ENCODE measurements at regions not wholly inside any gene's neighbourhood (a gene's known extent, or its start where the extent isn't known, plus 50 kb on each side); places are given as distances from the start of the nearest gene placed in this dataset.
A peak's percentile ranks its signal among the peaks of the same experiment; 100 is the strongest.

GRCh38 chr15:66615846-66616245, 50.0 kb upstream of the LCTL start:
- no peak for FAIRE-seq

GRCh38 chr15:66617137-66618090, 51.6 kb upstream of the LCTL start:
- no peak for FAIRE-seq

GRCh38 chr15:66619152-66619903, 53.5 kb upstream of the LCTL start:
- FAIRE-seq, result peak; percentile 88

- FAIRE-seq, result no peak
Measured at GRCh38 chr15:66620341-66620740, 54.5 kb upstream of the LCTL start.

- no peak for FAIRE-seq
Measured at GRCh38 chr15:66620744-66621344, 55.0 kb upstream of the LCTL start.

GRCh38 chr15:66621491-66622467, 56.0 kb upstream of the LCTL start:
- no peak for FAIRE-seq

- no peak for FAIRE-seq
Measured at GRCh38 chr15:66622591-66623022, 56.8 kb upstream of the LCTL start.

- no peak for FAIRE-seq
Measured at GRCh38 chr15:66623801-66624453, 58.1 kb upstream of the LCTL start.

- FAIRE-seq, result no peak
Measured at GRCh38 chr15:66625531-66625930, 59.7 kb upstream of the LCTL start.

GRCh38 chr15:66625974-66626373, 60.2 kb upstream of the LCTL start:
- no peak for FAIRE-seq

GRCh38 chr15:66628976-66629723, 63.4 kb upstream of the LCTL start:
- FAIRE-seq, result no peak

- FAIRE-seq, result no peak
Measured at GRCh38 chr15:66629817-66630576, 64.2 kb upstream of the LCTL start.

GRCh38 chr15:66630801-66631351, 65.1 kb upstream of the LCTL start:
- FAIRE-seq, result no peak

- no peak for FAIRE-seq
Measured at GRCh38 chr15:66631616-66632263, 65.9 kb upstream of the LCTL start.

GRCh38 chr15:66633041-66633937, 67.5 kb upstream of the LCTL start:
- FAIRE-seq, result no peak

- FAIRE-seq, result no peak
Measured at GRCh38 chr15:66633938-66634250, 68.1 kb upstream of the LCTL start.

GRCh38 chr15:66634540-66634939, 67.5 kb upstream of the SMAD6 start:
- FAIRE-seq, result no peak

GRCh38 chr15:66635006-66635405, 67.0 kb upstream of the SMAD6 start:
- no peak for FAIRE-seq

Data from G401.6 (cell line).